K562 (cell line): ENCODE measurements at regions not wholly inside any gene's neighbourhood (a gene's known extent, or its start where the extent isn't known, plus 50 kb on each side); places are given as distances from the start of the nearest gene placed in this dataset.

Source experiments
- ATAC-seq: fragments of 200-7000 bp; cut with Tn5 transposase; 3 replicates; pipeline ENCODE4 v1.9.1; 2020; ENCODE audit warnings: moderate library complexity
- BruUV-seq: library from RNA; stranded (reverse); fragments of 400-500 nt; replicated peaks from 2 replicates; lab custom pipeline; 2021; lab: Mats Ljungman, UMichigan
- CTCF ChIA-PET: fragments of 300-600 bp; formaldehyde crosslinking; extraction: SDS; loops from one replicate; lab custom pipeline; 2021; ENCODE audit warnings: low intra/inter-chr PET ratio; lab: Yijun Ruan, JAX
- POLR2A ChIA-PET: fragments of 300-600, 350-650 bp; sonication (Branson Sonifier 250); formaldehyde crosslinking; extraction: SDS; loops from one replicate; lab custom pipeline; 2021; ENCODE audit warnings: antibody characterized with exemption, inconsistent platforms; lab: Yijun Ruan, JAX
- DNase-seq, 4 experiments: peaks; one replicate each; pipeline versions ENCODE4 v3.0.0 to v3.0.0-alpha.2; 2011 to 2018; ENCODE audit warnings: low spot score in 3 of 4, mixed read lengths in 3 of 4; ENCODE audit errors: extremely low read depth in 1 of 4
- FAIRE-seq: peaks from 2 replicates; lab custom pipeline; 2011; peaks lifted over from hg19 to GRCh38; lab: Jason Lieb, UNC
- H2AFZ ChIP-seq: 2 replicates; pipeline ENCODE4 v1.6.0; 2011; ENCODE audit warnings: low read depth, low read length, control low read depth, inconsistent platforms
- H3K27ac ChIP-seq: fragments of 200-600 bp; 3 replicates; pipeline ENCODE4 v1.8.0; 2011; ENCODE audit warnings: low read depth, mild to moderate bottlenecking, control low read depth, inconsistent platforms, low read length, moderate library complexity, mixed read lengths; ENCODE audit errors: extremely low read depth
- H3K27me3 ChIP-seq, 2 experiments: fragments of 300-600 bp in 1 of 2; 2 replicates in 1 of 2; 3 replicates in 1 of 2; pipeline versions ENCODE4 v1.6.0 to v1.8.0; 2011; ENCODE audit warnings: inconsistent platforms in 2 of 2, low read length in 2 of 2, mild to moderate bottlenecking in 1 of 2, mixed read lengths in 1 of 2, moderate library complexity in 1 of 2; ENCODE audit not compliant: control insufficient read depth in 2 of 2, insufficient read depth in 2 of 2
- H3K36me3 ChIP-seq: fragments of 300-600 bp; 3 replicates; pipeline ENCODE4 v1.8.0; 2011; ENCODE audit warnings: mild to moderate bottlenecking, low read length, inconsistent platforms; ENCODE audit not compliant: control insufficient read depth, insufficient read depth
- H3K4me1 ChIP-seq, 2 experiments: fragments of 200-600 bp in 1 of 2; replicated peaks in 1 of 2; 2 replicates in 1 of 2; 3 replicates in 1 of 2; pipeline versions ENCODE4 v1.5.1 to v1.8.0; 2011; ENCODE audit warnings: inconsistent platforms in 2 of 2, low read length in 2 of 2, mild to moderate bottlenecking in 1 of 2, mixed read lengths in 1 of 2, moderate library complexity in 1 of 2; ENCODE audit not compliant: control insufficient read depth in 2 of 2, insufficient read depth in 2 of 2
- H3K4me2 ChIP-seq: 2 replicates; pipeline ENCODE4 v1.6.1; 2011; ENCODE audit warnings: low read length, control low read depth, inconsistent platforms, mixed read lengths; ENCODE audit not compliant: insufficient read depth
- H3K4me3 ChIP-seq: fragments of 200-600 bp; sonication (generic), shearing (Covaris generic); 2 replicates; pipeline ENCODE4 v1.5.1; 2016; ENCODE audit warnings: control low read depth, inconsistent platforms
- H3K79me2 ChIP-seq: fragments of 200-600 bp; 3 replicates; pipeline ENCODE4 v1.8.0; 2011; ENCODE audit warnings: low read length, inconsistent platforms; ENCODE audit not compliant: control insufficient read depth, insufficient read depth
- H3K9ac ChIP-seq, 2 experiments: 2 replicates each; pipeline versions ENCODE4 v1.6.0 to v1.6.1; 2011; ENCODE audit warnings: low read depth in 2 of 2, low read length in 2 of 2, control low read depth in 1 of 2, inconsistent platforms in 1 of 2, mild to moderate bottlenecking in 1 of 2, mixed read lengths in 1 of 2; ENCODE audit not compliant: insufficient read depth in 1 of 2
- H3K9me1 ChIP-seq: one replicate; pipeline ENCODE4 v1.6.0; 2011; ENCODE audit warnings: inconsistent platforms, mild to moderate bottlenecking, low read length, moderate library complexity; ENCODE audit not compliant: control insufficient read depth, insufficient read depth
- H3K9me3 ChIP-seq: replicated peaks from 2 replicates; pipeline ENCODE4 v1.5.1; 2011; ENCODE audit warnings: low read depth, low read length, inconsistent platforms; ENCODE audit not compliant: control insufficient read depth, insufficient read depth
- H4K20me1 ChIP-seq: replicated peaks from 2 replicates; pipeline ENCODE4 v1.6.1; 2011; ENCODE audit warnings: low read length, inconsistent platforms, mixed read lengths; ENCODE audit not compliant: control insufficient read depth, insufficient read depth
- COPS2 ChIP-seq: fragments of 450-650 bp; conservative IDR thresholded peaks from 2 replicates; pipeline ENCODE4 v1.6.1; 2016; ENCODE audit warnings: mild to moderate bottlenecking, moderate library complexity
- DEAF1 ChIP-seq: fragments of 450-650 bp; formaldehyde crosslinking; IDR thresholded peaks from 2 replicates; pipeline ENCODE4 v1.4.0; 2020; ENCODE audit warnings: mild to moderate bottlenecking, moderate library complexity
- HMG20B ChIP-seq: fragments of 250-450 bp; sonication (Bioruptor Pico); IDR thresholded peaks from 2 replicates; pipeline ENCODE4 v1.5.0; 2021; ENCODE audit warnings: mild to moderate bottlenecking
- KLF6 ChIP-seq: fragments of 250-450 bp; sonication (Bioruptor Pico); IDR thresholded peaks from 2 replicates; pipeline ENCODE4 v1.4.0; 2020; ENCODE audit warnings: mild to moderate bottlenecking, moderate library complexity, borderline replicate concordance
- MLX ChIP-seq, 2 experiments: fragments of 450-650 bp in 1 of 2; sonication (generic) in 1 of 2; formaldehyde crosslinking; conservative IDR thresholded peaks; 2 replicates each; pipeline versions ENCODE4 v1.4.0 to v1.8.1; 2020 to 2022; ENCODE audit warnings: mild to moderate bottlenecking in 1 of 2, missing genetic modification reagents in 1 of 2
- NCOA2 ChIP-seq, 2 experiments: fragments of 450-650 bp; IDR thresholded peaks; 2 replicates each; pipeline ENCODE4 v1.6.1; 2018; ENCODE audit warnings: mild to moderate bottlenecking in 2 of 2, moderate library complexity in 1 of 2; ENCODE audit not compliant: partially characterized antibody in 2 of 2
- NFRKB ChIP-seq: fragments of 450-650 bp; IDR thresholded peaks from 2 replicates; pipeline ENCODE4 v1.6.1; 2016; ENCODE audit warnings: low read depth
- PTRF ChIP-seq: fragments of 450-650 bp; IDR thresholded peaks from 2 replicates; pipeline ENCODE4 v1.6.1; 2016; ENCODE audit warnings: mild to moderate bottlenecking, missing genetic modification characterization, missing compliant biosample characterization
- USF1 ChIP-seq: sonication (generic); formaldehyde crosslinking; IDR thresholded peaks from 2 replicates; pipeline ENCODE4 v1.9.0; 2022; ENCODE audit warnings: mild to moderate bottlenecking, missing genetic modification reagents
- XRCC4 ChIP-seq: IDR thresholded peaks from one replicate; pipeline ENCODE4 v1.6.1; 2011; ENCODE audit not compliant: insufficient read depth, insufficient read length; ENCODE audit errors: extremely low read depth
- ZNF436 ChIP-seq: fragments of 250-450, 450-650 bp; sonication (Bioruptor Pico); formaldehyde crosslinking; IDR thresholded peaks from 2 replicates; pipeline ENCODE4 v1.7.0; 2020; ENCODE audit warnings: mild to moderate bottlenecking
- ZNF766 ChIP-seq: fragments of 200-800 bp; sonication (Bioruptor generic); conservative IDR thresholded peaks from 2 replicates; pipeline ENCODE4 v1.6.1; 2016; ENCODE audit warnings: missing genetic modification characterization, missing compliant biosample characterization
- WGBS: fragments of 100-300 bp; shearing (Covaris generic); methylation state at CpG from one replicate; pipeline ENCODE4 v1.1.6; 2016; ENCODE audit warnings: low coverage, mixed read lengths; ENCODE audit not compliant: insufficient coverage; ENCODE audit errors: missing lambda C conversion rate; 5-methylcytosine and 5-hydroxymethylcytosine counted together
- in situ Hi-C: fragments of 300-500 bp; cut with MboI; formaldehyde crosslinking; loops from 4 replicates; pipeline ENCODE4 v1.15.0; 2018; ENCODE audit warnings: inconsistent platforms, mixed read lengths
- intact Hi-C: fragments of 100-400 bp; cut with micrococcal nuclease; formaldehyde crosslinking; loops from 2 replicates; pipeline ENCODE4 v1.14.2; 2022
- TF ChIP-seq, protein P1 (sequence below): fragments of 450-650 bp; IDR thresholded peaks from 2 replicates; pipeline ENCODE4 v1.6.1; 2018; ENCODE audit warnings: mild to moderate bottlenecking, low read depth; ENCODE audit not compliant: partially characterized antibody
- TF ChIP-seq, protein P2 (sequence below): fragments of 150-350 bp; IDR thresholded peaks from 2 replicates; pipeline ENCODE4 v1.6.1; 2014; ENCODE audit warnings: low read depth, mild to moderate bottlenecking, low read length, borderline replicate concordance

- 0% methylated on average over 6 of the region's 6 CpGs for WGBS
- no peak overlapping the region for H3K9ac ChIP-seq
- H3K27me3 ChIP-seq: peaks cover 2 to 28% of the 10 kb centered on the region in 2 experiments; a peak in 3 of 5 replicates
- in situ Hi-C loops: no loop called here
- no peak overlapping the region for H3K4me2 ChIP-seq
- no peak overlapping the region for H3K4me3 ChIP-seq
- no peak overlapping the region for H2AFZ ChIP-seq
- H3K4me1 ChIP-seq: no peaks in the 10 kb centered on the region
- H3K36me3 ChIP-seq: no peaks in the 10 kb centered on the region
- BruUV-seq: no TSS peak
- no peaks in the 10 kb centered on the region for H3K79me2 ChIP-seq
- H3K27ac ChIP-seq: no peak overlapping the region
- DNase-seq (no peak), FAIRE-seq (no peak), ATAC-seq (no peak)
- no peaks in the 10 kb centered on the region for H3K9me3 ChIP-seq
- POLR2A ChIA-PET: interaction anchor here (0.6 kb wide), 1 partner anchor 13 kb away, joined by 3 read pairs; no protein-coding TSS in a partner anchor
- CTCF ChIA-PET: no interaction called here
- H3K9me1 ChIP-seq: no peaks in the 10 kb centered on the region
- TF ChIP-seq USF1: no peak
- no peak for TF ChIP-seq NFRKB
- TF ChIP-seq ZNF766 (CRISPR knock-in tag): no peak
- no peak for TF ChIP-seq NCOA2 (IDR thresholded peaks at IDR 0.05; ENCODE audit: partially characterized antibody in 2 of 2)
- no peak for TF ChIP-seq COPS2
- TF ChIP-seq PTRF: no peak
- TF ChIP-seq ZNF436 (CRISPR knock-in tag): no peak
- TF ChIP-seq, protein P1, sequence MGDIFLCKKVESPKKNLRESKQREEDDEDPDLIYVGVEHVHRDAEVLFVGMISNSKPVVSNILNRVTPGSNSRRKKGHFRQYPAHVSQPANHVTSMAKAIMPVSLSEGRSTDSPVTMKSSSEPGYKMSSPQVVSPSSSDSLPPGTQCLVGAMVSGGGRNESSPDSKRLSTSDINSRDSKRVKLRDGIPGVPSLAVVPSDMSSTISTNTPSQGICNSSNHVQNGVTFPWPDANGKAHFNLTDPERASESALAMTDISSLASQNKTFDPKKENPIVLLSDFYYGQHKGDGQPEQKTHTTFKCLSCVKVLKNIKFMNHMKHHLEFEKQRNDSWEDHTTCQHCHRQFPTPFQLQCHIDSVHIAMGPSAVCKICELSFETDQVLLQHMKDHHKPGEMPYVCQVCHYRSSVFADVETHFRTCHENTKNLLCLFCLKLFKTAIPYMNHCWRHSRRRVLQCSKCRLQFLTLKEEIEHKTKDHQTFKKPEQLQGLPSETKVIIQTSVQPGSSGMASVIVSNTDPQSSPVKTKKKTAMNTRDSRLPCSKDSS: no peak
- no peak for TF ChIP-seq HMG20B
- TF ChIP-seq KLF6 (CRISPR knock-in tag): no peak
- no peak for TF ChIP-seq XRCC4
- TF ChIP-seq DEAF1 (CRISPR knock-in tag): no peak
- TF ChIP-seq, protein P2, sequence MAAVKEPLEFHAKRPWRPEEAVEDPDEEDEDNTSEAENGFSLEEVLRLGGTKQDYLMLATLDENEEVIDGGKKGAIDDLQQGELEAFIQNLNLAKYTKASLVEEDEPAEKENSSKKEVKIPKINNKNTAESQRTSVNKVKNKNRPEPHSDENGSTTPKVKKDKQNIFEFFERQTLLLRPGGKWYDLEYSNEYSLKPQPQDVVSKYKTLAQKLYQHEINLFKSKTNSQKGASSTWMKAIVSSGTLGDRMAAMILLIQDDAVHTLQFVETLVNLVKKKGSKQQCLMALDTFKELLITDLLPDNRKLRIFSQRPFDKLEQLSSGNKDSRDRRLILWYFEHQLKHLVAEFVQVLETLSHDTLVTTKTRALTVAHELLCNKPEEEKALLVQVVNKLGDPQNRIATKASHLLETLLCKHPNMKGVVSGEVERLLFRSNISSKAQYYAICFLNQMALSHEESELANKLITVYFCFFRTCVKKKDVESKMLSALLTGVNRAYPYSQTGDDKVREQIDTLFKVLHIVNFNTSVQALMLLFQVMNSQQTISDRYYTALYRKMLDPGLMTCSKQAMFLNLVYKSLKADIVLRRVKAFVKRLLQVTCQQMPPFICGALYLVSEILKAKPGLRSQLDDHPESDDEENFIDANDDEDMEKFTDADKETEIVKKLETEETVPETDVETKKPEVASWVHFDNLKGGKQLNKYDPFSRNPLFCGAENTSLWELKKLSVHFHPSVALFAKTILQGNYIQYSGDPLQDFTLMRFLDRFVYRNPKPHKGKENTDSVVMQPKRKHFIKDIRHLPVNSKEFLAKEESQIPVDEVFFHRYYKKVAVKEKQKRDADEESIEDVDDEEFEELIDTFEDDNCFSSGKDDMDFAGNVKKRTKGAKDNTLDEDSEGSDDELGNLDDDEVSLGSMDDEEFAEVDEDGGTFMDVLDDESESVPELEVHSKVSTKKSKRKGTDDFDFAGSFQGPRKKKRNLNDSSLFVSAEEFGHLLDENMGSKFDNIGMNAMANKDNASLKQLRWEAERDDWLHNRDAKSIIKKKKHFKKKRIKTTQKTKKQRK: no peak
- no peak for TF ChIP-seq MLX (CRISPR knock-in tag; conservative IDR thresholded peaks at IDR 0.05)
- TF ChIP-seq, all 486 proteins: peak for 0
- H4K20me1 ChIP-seq: no peaks in the 10 kb centered on the region; the same call in 1 of the 2 replicates
- intact Hi-C loops: no loop called here
Measured at GRCh38 chr10:43970018-43970698, 321.5 kb upstream of the ZNF32 start.
